ENCODE measurements at regions not wholly inside any gene's neighbourhood (a gene's known extent, or its start where the extent isn't known, plus 50 kb on each side); places are given as distances from the start of the nearest gene placed in this dataset.
"Not testable (repeated sequence)": the region's sequence is repeated elsewhere in the genome, so short reads cannot be mapped to it uniquely, and the experiment has no call there.

GRCh38 chr7:6930787-6931186 is 104.7 kb upstream of the CCZ1B start:
- whole genome bisulfite sequencing, 5 donors = 10 to 31% (median 14%) methylated on average over 3 to 11 of the region's 11 CpGs
- H3K4me3 ChIP-seq; H3K36me3 ChIP-seq; H3K27me3 ChIP-seq (replicated peaks in 1 of 7); intact Hi-C loops (cut with DNase I; ENCODE audit: low total_unique reads); DNase-seq; H3K9me3 ChIP-seq; H3K4me1 ChIP-seq; H3K27ac ChIP-seq: not testable (repeated sequence)
- peak in 7 of 11 experiments; percentile 15 to 64 (median 54) for TF ChIP-seq CTCF (IDR thresholded peaks at IDR 0.05 in 8 of 11, conservative IDR thresholded peaks at IDR 0.05 in 3 of 11)

GRCh38 chr7:6931456-6931855 is 105.4 kb upstream of the CCZ1B start:
- intact Hi-C loops (cut with DNase I; ENCODE audit: low total_unique reads); DNase-seq; H3K27me3 ChIP-seq (replicated peaks in 1 of 7); H3K36me3 ChIP-seq; H3K27ac ChIP-seq; H3K4me1 ChIP-seq; H3K4me3 ChIP-seq; H3K9me3 ChIP-seq: not testable (repeated sequence)
- 74 to 90% (median 79%) methylated on average over 6 to 7 of the region's 7 CpGs for WGBS, 5 donors

GRCh38 chr7:6933954-6934632 is 108.0 kb upstream of the CCZ1B start:
- WGBS, 5 donors = 90 to 92% (median 91%) methylated on average over 13 to 17 of the region's 17 CpGs; no CpG with 5 or more reads in 1 of the 5 donors
- DNase-seq; H3K9me3 ChIP-seq; H3K27me3 ChIP-seq (replicated peaks in 1 of 7); H3K4me1 ChIP-seq; H3K27ac ChIP-seq; intact Hi-C loops (cut with DNase I; ENCODE audit: low total_unique reads); H3K36me3 ChIP-seq; H3K4me3 ChIP-seq: not testable (repeated sequence)

- Histone ChIP-seq H3K27me3 (replicated peaks in 1 of 7) (no peaks in the 10 kb centered on the region), H3K4me3 (no peak overlapping the region), H3K27ac (no peak overlapping the region), H3K9me3 (no peaks in the 10 kb centered on the region), H3K4me1 (peaks cover 0 to 4% (median 0%) of the 10 kb centered on the region in 6 donors), H3K36me3 (no peaks in the 10 kb centered on the region)
- intact Hi-C loops (cut with DNase I; ENCODE audit: low total_unique reads) = no loop called here
- no peak for DNase-seq
- 90 to 95% (median 94%) methylated on average over 13 to 21 of the region's 21 CpGs for WGBS, 5 donors
- TF ChIP-seq CTCF (IDR thresholded peaks at IDR 0.05 in 8 of 11, conservative IDR thresholded peaks at IDR 0.05 in 3 of 11) = no peak
- no peak for TF ChIP-seq POLR2A (IDR thresholded peaks at IDR 0.05)
- no peak for TF ChIP-seq POLR2AphosphoS5 (IDR thresholded peaks at IDR 0.05)
Observed at GRCh38 chr7:6934981-6935380, 108.9 kb upstream of the CCZ1B start.

- H3K4me3 ChIP-seq; H3K36me3 ChIP-seq; H3K27ac ChIP-seq; H3K9me3 ChIP-seq; DNase-seq; H3K27me3 ChIP-seq (replicated peaks in 1 of 7); H3K4me1 ChIP-seq; intact Hi-C loops (cut with DNase I; ENCODE audit: low total_unique reads): not testable (repeated sequence)
- 81 to 95% (median 90%) methylated on average over 3 to 7 of the region's 7 CpGs for WGBS, 5 donors
Observed at GRCh38 chr7:6936626-6937025, 110.6 kb upstream of the CCZ1B start.

- H3K27me3 ChIP-seq (replicated peaks in 1 of 7); intact Hi-C loops (cut with DNase I; ENCODE audit: low total_unique reads); H3K36me3 ChIP-seq; DNase-seq; H3K27ac ChIP-seq; H3K4me1 ChIP-seq; H3K4me3 ChIP-seq; H3K9me3 ChIP-seq: not testable (repeated sequence)
- WGBS, 5 donors = 84 to 96% (median 92%) methylated on average over 3 to 8 of the region's 9 CpGs
Observed at GRCh38 chr7:6937746-6938145, 111.7 kb upstream of the CCZ1B start.
